ENCODE measurements at regions not wholly inside any gene's neighbourhood (a gene's known extent, or its start where the extent isn't known, plus 50 kb on each side); places are given as distances from the start of the nearest gene placed in this dataset.
A peak's percentile ranks its signal among the peaks of the same experiment; 100 is the strongest.

DNA sequence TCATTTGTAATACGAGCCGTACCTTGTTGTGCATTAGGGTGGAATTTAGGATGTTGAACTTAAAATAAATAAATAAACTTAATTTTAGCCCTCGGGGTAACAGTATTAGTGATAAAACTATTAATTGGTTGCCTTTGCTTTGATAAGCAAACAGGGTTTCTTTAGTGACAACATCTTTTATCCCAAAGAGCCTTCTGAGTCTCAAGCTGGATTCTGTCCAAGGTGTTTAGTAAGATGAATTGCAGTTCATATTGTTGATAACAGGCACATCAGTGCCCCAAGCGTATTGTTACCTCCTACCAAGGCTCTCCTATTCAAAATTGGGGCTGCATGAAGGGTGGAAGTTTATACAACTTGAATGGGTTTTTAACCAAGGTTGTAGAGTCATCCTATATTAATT, 144.4 kb upstream of the CELF2 start:
- no peak for DNase-seq

DNA sequence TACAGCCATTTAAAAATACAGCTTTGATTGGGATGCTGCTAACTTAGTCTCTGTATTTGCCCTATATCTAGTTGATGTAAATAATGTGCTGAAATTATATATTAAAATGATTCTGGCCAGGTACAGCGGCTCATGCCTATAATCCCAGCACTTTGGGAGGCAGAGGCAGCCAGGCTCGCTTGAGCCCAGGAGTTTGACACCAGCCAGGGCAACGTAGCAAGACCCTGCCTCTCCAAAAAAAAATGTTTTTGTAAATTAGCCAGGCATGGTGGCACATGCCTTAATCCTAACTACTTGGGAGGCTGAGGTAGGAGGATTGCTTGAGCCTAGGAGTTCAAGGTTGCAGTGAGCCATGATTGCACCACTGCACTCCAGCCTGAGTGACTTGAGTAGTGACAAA, 143.8 kb upstream of the CELF2 start:
- no peak for DNase-seq

DNA sequence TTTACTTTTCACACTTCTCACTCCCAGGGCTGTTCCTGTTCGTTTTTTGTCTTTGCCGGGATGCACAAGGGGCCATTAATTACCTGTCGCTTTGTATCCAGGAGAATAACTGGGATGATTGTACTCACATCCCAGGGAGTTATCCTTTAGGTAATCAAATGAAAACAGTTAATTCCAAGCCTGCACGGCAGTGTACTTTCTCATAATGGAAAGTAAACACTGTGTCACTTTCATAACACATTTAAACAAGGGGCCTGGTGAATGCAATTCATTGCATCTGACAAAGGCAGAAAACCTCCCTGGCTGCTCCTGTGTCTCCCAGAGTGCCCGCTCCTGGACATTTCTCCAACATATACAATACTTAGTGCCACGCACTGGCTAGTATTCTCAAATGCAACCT, 138.7 kb upstream of the CELF2 start:
- DNase-seq = no peak

DNA sequence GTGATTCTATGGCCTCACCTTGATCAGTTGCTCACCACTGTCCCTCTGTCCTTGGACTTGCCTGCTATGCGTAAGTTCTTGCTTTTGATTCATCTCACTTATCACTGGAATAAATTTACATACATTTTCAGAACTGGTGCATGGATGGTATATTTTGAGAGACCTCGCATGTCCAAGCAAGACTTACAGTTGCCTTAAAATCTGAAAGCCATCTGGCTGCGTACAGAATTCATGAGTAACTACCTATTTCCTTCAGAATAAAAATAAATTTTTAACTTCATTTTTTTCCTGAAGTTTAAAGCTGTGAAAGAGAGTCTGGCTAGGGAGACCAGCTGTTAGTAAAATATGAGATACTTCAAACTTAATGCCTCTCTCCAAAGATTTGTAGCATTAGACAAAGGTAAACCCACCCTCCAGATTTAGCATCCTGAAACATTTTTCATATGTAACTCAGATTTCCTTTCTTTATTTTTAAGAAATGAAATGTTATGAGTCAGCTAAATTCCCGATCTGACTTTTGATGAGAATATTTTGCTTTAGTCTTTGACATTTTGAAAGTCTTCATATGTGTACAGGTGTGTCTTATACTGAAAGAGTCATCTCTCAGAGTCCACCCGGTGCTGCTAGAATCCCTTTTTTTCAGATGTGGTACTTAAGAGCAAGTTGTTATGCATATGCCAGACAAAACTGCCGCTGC, 136.4 kb upstream of the CELF2 start:
- no peak for DNase-seq

DNA sequence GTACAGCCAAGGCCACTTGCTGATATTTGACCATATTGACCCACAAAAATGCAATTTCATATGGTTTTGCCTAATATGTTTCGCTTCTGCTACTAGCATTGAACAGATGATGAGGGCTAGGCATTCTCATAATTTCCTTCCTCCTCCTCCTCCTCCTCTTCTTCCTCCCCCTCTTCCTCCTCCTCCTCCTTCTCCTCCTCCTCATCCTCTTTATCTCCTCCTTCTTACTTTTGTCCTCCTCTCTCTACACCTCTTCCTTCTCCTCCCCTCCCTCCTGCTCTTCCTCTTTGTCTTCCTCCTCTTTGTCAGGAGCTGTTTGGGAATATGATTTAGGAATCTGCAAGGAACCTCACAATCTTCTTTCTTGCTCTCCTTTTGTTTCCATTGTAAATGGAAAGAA, 133.9 kb upstream of the CELF2 start:
- DNase-seq = no peak

DNA sequence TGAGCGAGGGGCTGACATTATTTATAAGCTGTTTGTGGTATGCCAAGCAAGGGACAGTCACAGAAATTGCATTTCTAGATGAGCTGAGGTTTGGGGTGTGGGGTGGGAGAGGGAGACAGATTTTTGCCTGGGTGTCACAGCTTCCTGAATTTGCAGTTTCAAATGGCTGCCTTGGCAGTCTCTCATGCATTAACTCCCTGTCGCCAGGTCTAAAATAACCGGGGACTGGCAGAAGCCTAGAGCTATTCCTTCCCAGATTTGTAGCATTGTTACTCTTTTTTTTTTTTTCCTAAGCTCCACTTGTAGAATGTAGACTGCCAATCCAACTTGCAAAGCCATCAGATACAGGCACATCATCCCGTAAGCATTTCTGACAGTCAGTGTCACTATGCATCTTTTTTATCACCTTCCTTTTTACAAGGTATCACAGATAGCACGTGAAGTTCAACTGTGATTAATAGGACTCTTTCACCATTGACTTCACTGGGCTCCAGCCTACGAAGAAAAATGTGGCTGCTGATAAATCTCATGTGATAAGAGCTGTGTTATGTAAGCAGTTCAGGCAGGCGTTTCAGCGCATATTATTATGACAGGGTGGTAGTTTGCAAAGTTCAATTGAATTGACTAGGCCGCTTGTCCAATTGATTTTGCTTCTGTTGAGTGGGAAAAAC, 130.7 kb upstream of the CELF2 start:
- DNase-seq = no peak

DNA sequence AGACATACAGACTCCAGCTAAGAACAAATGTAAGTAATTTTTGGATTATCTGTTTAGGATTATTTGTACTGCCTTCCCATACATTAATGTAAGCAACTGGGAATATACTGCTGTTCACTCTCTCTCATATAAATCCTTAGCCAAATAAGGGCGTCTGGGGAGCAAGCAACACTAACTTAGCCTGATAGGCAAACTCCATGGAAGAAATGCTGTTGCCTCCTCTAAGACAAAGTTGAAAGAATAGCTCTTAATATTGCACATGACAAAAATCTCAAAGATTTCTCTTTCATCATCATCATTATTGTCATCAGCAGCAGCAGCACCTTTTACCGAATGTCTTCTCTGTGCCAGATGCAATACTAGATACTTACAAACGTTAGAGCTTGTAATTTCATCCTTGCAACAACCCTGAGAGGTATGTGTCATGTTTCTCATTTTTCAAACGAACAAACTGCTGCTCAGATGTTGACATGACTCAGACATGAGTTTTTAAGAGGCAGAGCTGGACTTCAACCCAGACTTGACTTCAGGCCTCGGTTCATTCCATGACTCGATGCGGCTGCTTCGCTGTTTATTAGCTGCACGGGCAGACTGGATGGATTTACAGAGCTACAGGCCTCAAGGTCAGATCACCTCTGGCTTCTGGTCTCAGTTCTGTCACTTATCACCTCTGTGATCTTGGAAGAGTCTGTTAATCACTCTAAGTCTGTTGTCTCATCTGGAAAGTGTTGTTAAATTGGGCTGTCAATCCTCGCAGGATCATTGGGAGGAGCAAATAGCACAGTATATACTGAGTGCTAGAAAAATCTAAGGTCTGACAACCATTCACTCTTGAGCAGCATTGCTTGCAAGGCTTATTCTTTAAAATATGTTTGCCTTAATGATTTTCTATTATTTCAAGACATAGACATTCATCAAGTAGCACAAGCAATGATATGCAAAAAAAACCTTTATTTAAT, 126.3 kb upstream of the CELF2 start:
- no peak for DNase-seq

DNA sequence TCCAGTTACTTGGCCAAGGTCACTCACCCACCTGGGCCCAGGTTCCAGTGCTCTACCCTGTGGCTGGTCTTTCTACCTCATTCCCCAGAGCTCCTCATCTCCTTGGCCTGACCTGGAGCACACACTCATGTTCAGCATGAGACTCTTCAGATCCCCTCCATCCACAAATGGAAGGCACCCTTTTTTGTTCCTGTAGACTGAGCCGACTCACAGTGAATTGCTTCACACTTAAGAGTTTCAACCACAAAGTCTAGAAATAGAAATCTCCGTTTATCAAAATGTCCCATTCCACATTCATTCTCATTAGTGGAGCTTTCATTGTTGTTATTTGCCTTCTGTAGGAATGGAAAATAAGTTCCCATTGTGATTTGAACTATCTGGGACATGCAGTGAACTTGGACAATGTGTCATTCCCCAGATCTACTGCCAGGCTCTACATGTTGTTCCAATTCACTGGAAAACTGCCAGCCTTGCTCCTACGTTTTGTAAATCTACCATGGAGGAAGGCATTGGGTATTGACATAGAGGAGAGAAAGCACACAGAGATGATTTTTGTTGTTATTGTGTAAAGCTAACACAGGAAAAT, 125.3 kb upstream of the CELF2 start:
- no peak for DNase-seq

DNA sequence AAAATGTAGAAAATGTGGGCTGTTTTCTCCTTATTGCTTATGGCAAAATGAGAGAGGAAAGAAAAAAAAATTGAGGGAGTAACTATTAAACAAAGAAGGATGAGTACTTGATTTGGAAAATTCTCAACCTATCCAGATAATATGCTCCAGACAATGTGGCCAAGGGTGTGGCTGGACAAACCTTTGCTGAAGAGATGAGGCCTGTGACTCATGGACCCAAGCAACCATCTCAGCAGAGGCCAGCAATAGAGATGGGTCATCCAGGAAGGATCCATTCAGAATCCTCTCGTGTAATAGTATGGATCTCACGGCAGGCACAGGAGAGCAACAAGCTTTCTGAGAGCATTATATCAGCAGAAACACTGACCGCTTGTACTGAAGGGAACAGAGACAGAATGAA, 120.3 kb upstream of the CELF2 start:
- no peak for DNase-seq

DNA sequence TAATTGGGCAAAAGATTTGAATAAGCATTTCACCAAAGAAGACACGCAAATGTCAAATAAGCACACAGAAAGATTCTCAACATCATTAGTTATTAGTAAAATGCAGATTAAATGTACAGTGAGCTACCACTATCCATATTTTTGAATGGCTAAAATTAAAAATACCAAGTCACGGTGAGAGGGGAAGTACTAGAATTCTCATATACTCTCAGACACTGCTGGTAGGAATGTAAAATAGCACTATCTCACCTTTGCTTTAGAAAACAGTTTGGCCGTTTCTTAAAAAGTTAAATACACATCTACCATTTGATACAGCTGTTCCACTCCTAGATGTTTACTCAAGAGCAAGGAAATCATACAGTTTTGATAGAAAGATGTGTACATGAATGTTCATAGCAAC, 115.8 kb upstream of the CELF2 start:
- DNase-seq = no peak

DNA sequence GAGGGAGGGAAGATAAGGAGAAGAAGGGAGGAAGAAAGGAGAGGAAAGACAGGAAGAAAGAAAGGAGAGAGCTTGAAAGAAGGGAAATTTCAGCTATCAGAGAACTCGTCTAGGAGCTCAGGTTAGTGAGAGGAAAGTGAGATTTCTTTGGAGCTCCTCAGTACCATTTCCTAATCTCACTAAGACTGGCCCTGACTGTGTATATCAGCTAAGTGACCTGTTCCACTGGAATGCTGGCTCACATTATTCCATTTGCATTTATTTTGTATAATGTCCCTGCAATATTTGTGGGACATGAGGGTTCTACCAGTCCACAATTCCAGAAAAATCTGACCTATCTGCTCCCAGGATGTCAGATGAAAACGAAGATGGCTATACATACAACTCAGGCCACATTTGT, 114.7 kb upstream of the CELF2 start:
- DNase-seq = no peak

DNA sequence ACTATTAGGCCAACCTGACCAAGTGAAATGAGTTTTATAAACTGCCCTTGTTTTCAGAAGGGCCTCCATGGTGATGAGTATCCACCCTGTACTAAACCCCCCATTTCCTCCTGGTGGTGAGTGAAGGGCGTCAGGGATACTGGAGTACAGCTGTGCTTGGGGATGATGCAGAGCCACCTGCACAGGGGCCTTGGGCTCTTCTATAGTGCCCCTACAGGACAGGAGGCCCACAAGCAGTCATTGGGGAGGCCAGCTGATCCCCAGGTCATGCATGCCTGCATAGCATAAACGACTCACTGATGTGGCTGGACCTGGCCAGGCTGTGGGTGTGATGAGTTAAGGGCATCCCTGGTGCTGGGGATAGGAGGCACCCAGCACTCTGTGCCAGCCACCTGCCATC, 114.1 kb upstream of the CELF2 start:
- DNase-seq = no peak

DNA sequence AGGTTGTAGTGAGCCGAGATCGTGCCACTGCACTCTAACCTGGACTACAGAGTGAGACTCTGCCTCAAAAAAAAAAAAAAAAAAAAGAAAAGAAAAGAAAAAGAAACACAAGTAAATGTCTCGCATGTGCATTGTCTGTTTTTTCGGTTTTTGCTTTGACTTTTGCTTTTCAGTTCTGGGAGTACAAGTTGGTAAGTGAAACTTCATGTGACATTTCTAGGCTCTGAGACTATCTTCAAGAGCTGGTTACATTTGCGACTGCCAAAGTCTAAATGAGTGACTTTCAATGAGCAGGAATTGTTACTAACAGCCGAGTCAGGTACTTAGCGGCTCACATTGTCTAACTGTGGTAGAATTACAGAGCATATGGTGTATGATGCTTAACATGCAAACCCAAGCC, 107.0 kb upstream of the CELF2 start:
- no peak for DNase-seq

DNA sequence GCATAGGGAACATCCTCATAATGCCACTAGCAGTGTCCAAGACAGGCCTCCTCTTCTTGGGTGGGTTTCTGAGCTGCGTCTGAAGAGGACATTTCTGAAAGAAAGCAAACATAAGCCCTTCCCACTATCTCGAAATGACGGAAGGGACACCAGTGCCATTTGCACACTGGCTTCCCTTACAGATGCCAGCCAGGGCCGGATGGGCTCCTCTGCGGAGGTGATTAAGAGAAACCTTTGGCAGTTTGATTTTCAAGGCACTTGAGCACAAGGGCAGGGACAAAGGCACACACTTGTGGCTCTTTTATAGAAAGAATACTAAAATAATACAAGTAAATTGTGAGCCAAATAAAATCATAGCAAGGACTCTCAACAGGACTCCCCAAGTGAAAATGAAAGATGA, 106.6 kb upstream of the CELF2 start:
- no peak for DNase-seq

DNA sequence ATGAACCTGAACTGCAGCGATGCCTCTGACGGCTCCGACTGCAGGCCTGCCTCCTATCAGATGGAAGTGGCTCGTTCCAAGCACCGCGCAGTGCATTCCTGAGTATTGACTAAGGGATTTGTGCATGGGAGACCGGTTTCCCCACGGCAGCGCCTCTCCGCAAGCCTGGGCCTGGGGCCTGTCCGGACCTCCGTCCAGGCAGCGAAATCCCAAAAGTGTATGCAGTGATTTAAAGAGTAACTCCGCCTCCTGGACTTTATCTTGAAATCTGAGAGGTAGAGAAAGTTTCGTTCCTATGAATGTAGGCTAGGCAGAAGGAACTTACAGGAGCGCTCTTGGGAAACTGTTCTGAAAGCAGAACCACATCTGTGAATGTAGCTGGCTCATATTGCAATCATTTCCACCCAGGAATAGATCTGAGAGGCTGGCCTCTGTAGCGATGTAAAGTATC, 106.2 kb upstream of the CELF2 start:
- peak; percentile 92 for DNase-seq

DNA sequence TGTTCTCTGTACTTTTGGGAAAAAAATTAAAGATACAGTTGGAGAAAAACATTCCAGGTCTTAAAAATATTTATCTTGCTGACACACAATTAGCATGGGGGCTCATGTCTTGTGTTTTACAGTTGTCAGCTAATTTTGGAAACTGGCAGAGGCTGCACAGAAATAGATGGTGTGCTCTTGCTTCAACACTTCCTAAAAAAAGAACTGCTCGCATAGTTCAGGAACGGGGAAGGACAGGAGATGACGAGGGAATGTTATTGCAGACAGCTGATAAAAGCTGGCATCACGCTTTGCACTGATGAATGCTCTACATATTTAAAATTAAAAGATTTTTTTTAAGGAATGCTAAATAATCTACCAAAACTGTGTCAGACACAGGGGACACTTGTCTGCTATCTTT, 103.5 kb upstream of the CELF2 start:
- DNase-seq = no peak

DNA sequence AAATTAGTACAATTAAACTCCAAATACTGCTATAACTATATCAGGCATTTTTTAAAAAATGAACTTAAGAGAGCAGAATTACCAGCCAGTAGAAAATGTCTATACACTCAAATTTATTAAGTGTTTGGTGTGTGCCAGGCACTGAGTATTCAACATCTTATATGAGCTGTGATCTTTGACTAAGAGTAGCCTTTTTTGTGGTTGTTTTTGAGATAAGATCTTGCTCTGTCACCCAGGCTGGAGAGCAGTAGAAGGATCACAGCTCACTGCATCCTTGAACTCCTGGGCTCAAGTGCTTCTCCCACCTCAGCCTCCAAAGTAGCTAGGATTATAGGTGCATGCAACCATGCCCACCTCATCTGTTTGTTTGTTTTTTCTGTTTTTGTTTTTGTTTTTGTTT, 102.5 kb upstream of the CELF2 start:
- DNase-seq = no peak

DNA sequence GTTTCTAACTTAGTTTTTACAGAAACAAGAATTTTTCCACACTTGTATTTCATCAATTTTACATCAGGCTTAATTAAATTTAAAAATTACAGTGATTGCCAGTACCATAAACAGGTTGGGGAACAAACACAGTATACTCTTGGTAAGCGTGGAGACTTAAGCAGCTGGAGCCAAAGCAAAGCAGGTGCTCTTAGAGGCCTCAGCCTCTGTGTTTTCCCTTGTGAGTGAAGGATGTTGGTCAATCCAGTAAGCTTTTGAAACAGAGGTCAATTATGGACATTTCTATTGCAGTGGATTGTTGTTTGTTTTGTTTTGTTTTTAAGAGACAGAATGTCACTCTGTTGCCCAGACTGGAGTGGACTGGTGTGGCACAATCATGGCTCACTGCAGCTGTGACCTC, 100.6 kb upstream of the CELF2 start:
- no peak for DNase-seq

DNA sequence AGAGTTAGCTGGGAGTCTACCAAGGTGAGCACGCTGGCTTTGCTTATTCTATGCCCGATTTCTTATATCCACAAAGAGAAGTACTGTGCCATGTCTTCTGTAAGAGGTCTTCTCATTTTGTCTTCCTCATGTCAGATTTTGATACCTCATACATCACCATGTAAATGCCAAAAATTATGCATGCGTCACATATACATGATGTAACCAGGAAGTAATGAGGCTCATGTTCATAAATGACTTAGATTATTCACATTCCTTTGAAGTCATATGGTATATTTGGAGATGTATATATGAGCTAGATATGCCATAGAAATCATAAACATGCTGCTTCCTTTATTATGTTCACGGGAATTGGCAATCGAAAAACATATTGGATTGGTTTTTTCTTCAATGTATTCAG, 97.7 kb upstream of the CELF2 start:
- no peak for DNase-seq

DNA sequence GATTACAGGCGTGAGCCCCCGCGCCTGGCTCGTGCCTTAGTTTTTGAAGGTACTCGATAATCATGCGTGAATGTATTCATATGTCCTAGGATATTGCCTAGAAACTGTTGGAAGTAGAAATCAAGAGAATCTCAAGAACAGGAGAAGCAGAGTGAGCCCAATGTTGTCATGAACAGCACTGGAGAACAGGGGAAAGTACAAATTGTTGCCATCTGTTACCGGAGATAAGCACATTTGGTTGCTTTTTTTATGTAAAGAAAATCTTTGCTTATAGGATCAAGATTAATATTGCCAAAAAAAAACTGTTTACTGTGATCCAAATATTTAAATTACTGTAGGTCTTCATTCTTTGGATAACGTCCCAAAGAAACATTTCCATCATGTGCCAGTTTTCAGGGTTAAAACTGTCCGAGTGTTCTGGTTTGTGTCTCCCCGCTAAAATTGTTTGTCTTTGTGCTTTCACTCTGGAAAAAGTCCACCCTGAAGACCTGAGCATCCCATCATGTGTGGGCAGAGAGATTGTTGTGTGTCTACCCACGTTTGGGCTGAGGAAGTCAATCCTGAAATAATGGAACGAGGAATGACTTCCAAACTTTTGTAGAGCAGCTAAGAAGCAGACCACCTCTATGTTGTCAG, 95.7 kb upstream of the CELF2 start:
- DNase-seq = no peak

DNA sequence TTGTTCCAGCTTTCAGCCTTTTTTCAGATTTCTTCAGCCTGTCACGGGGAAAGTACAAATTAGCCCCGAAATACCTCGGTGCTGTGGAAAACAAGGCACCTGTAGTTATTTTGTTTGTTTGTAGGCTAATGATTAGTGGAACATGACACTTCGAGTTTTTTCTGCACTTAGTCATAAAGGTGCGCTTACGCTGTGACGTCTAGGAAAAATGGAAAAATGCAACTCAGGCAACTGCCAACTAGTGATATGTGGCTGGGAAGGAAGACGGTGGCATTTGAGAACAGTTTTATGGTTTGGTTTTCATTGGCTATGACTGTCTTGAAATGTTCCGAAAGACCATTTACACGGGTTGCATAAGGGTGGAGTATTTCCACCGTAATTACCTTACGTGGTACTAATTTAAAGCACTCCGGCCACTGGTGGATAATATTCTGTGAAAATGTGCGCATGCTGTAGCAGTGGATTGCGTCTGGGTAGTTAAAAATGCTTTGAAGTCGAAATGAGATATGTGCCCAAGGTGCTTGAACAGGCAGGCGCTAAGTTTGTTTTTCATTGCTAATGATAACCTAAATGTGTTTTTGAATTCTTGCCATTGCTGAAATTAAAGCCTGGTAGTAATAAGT, 94.5 kb upstream of the CELF2 start:
- DNase-seq = no peak

DNA sequence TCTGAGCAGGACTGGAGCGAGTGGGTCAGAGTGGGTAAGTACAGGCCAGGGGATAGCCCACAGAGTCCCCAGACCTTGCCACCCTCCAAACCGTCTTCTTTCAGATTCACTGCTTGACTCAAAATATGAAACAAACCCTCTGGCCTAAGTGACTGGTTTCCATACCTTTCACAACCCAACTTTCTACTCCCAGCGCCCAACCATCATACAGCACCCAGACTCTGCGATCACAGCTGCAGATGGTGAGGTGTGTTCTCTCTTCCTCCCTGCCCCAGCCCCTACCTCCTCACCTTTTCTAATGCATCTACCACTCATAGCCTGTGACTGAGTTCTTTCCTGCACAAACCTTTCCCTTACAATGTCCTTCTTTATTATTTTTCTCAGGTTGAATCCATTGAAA, 92.0 kb upstream of the CELF2 start:
- no peak for DNase-seq

DNA sequence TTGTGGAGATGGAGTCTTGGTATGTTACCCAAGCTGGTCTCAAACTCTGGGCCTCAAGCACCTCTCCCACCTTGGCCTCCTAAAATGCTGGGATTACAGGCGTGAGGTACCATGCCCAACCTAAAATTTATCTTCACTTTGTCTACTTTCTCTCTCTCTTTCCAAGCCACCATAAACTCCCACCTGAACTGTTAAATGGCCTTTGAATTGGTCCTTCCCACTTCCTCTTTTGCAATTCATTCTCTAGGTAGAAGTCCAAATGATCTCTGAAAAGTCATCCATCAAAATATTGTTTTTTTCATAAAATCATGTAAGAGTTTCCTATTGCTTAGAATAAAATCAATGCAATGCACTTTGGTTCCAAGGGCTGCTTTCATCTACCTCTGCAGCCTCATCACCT, 90.1 kb upstream of the CELF2 start:
- no peak for DNase-seq

Data from amniotic stem cell (primary cell).